ENCODE measurements at regions not wholly inside any gene's neighbourhood (a gene's known extent, or its start where the extent isn't known, plus 50 kb on each side); places are given as distances from the start of the nearest gene placed in this dataset.

- TF ChIP-seq POLR2AphosphoS5 (IDR thresholded peaks at IDR 0.05; ENCODE audit: borderline replicate concordance, low read depth, low read length) (no peak), EZH2 (IDR thresholded peaks at IDR 0.05) (no peak)
Observed at GRCh38 chr6:40681622-40682021, 94.5 kb upstream of the LRFN2 start.

All from SK-N-MC (cell line).